ENCODE measurements at regions not wholly inside any gene's neighbourhood (a gene's known extent, or its start where the extent isn't known, plus 50 kb on each side); places are given as distances from the start of the nearest gene placed in this dataset.

- no peak overlapping the region for H3K27ac Mint-ChIP-seq
- no peak overlapping the region for H3K4me3 Mint-ChIP-seq
- intact Hi-C loops (cut with micrococcal nuclease), result no loop called here
- peaks cover 23% of the 10 kb centered on the region for H3K4me1 Mint-ChIP-seq (ENCODE audit: low read depth)
- no peak for DNase-seq (ENCODE audit: low spot score)
- no peaks in the 10 kb centered on the region for H3K9me3 Mint-ChIP-seq
- no peaks in the 10 kb centered on the region for H3K36me3 Mint-ChIP-seq (ENCODE audit: low read depth)
- H3K27me3 Mint-ChIP-seq (ENCODE audit: insufficient read depth), result peaks cover 4% of the 10 kb centered on the region
Observed at GRCh38 chr13:40163066-40164000, 503.1 kb downstream of the FOXO1 start.

GRCh38 chr13:40164133-40164532, 502.3 kb downstream of the FOXO1 start:
- no peak for DNase-seq (ENCODE audit: low spot score)
- peaks cover 19% of the 10 kb centered on the region for H3K4me1 Mint-ChIP-seq (ENCODE audit: low read depth)
- peaks cover 2% of the 10 kb centered on the region for H3K27me3 Mint-ChIP-seq (ENCODE audit: insufficient read depth)
- intact Hi-C loops (cut with micrococcal nuclease), result no loop called here
- no peaks in the 10 kb centered on the region for H3K36me3 Mint-ChIP-seq (ENCODE audit: low read depth)
- H3K4me3 Mint-ChIP-seq, result no peak overlapping the region
- H3K9me3 Mint-ChIP-seq, result no peaks in the 10 kb centered on the region
- no peak overlapping the region for H3K27ac Mint-ChIP-seq

GRCh38 chr13:40165316-40165932, 501.0 kb downstream of the FOXO1 start:
- intact Hi-C loops (cut with micrococcal nuclease), result no loop called here

GRCh38 chr13:40167327-40167726, 499.1 kb downstream of the FOXO1 start:
- H3K27ac Mint-ChIP-seq, result no peak overlapping the region
- peaks cover 3% of the 10 kb centered on the region for H3K9me3 Mint-ChIP-seq
- peaks cover 2% of the 10 kb centered on the region for H3K27me3 Mint-ChIP-seq (ENCODE audit: insufficient read depth)
- H3K36me3 Mint-ChIP-seq (ENCODE audit: low read depth), result no peaks in the 10 kb centered on the region
- no peak for DNase-seq (ENCODE audit: low spot score)
- intact Hi-C loops (cut with micrococcal nuclease), result no loop called here
- H3K4me1 Mint-ChIP-seq (ENCODE audit: low read depth), result peaks cover 29% of the 10 kb centered on the region
- H3K4me3 Mint-ChIP-seq, result no peak overlapping the region

More at GRCh38 chr13:40165316-40165932, 501.0 kb downstream of the FOXO1 start:
- Mint-ChIP-seq H3K36me3 (ENCODE audit: low read depth) (no peaks in the 10 kb centered on the region), H3K27me3 (ENCODE audit: insufficient read depth) (peaks cover 2% of the 10 kb centered on the region), H3K9me3 (peaks cover 3% of the 10 kb centered on the region), H3K4me3 (no peak overlapping the region), H3K27ac (no peak overlapping the region), H3K4me1 (ENCODE audit: low read depth) (peaks cover 21% of the 10 kb centered on the region)
- no peak for DNase-seq (ENCODE audit: low spot score)

- H3K9me3 Mint-ChIP-seq, result peaks cover 3% of the 10 kb centered on the region
- no peak overlapping the region for H3K4me3 Mint-ChIP-seq
- peaks cover 29% of the 10 kb centered on the region for H3K4me1 Mint-ChIP-seq (ENCODE audit: low read depth)
- DNase-seq (ENCODE audit: low spot score), result no peak
- H3K27ac Mint-ChIP-seq, result no peak overlapping the region
- intact Hi-C loops (cut with micrococcal nuclease), result no loop called here
- no peaks in the 10 kb centered on the region for H3K36me3 Mint-ChIP-seq (ENCODE audit: low read depth)
- peaks cover 2% of the 10 kb centered on the region for H3K27me3 Mint-ChIP-seq (ENCODE audit: insufficient read depth)
Observed at GRCh38 chr13:40168425-40169166, 497.8 kb downstream of the FOXO1 start.

- Mint-ChIP-seq H3K9me3 (peaks cover 3% of the 10 kb centered on the region), H3K4me3 (no peak overlapping the region), H3K4me1 (ENCODE audit: low read depth) (peaks cover 29% of the 10 kb centered on the region), H3K36me3 (ENCODE audit: low read depth) (no peaks in the 10 kb centered on the region), H3K27me3 (ENCODE audit: insufficient read depth) (peaks cover 2% of the 10 kb centered on the region), H3K27ac (no peak overlapping the region)
- intact Hi-C loops (cut with micrococcal nuclease), result no loop called here
- no peak for DNase-seq (ENCODE audit: low spot score)
Observed at GRCh38 chr13:40169476-40169875, 497.0 kb downstream of the FOXO1 start.

GRCh38 chr13:40170091-40170490, 496.4 kb downstream of the FOXO1 start:
- Mint-ChIP-seq H3K4me3 (no peak overlapping the region), H3K9me3 (peaks cover 3% of the 10 kb centered on the region), H3K27me3 (ENCODE audit: insufficient read depth) (peaks cover 5% of the 10 kb centered on the region), H3K36me3 (ENCODE audit: low read depth) (no peaks in the 10 kb centered on the region), H3K4me1 (ENCODE audit: low read depth) (peaks cover 33% of the 10 kb centered on the region), H3K27ac (no peak overlapping the region)
- intact Hi-C loops (cut with micrococcal nuclease), result loop anchor here (2.0 kb wide), 3 partner anchors 13 to 67 kb away; no protein-coding TSS in a partner anchor
- DNase-seq (ENCODE audit: low spot score), result no peak

GRCh38 chr13:40170982-40171381, 495.5 kb downstream of the FOXO1 start:
- Mint-ChIP-seq H3K27me3 (ENCODE audit: insufficient read depth) (peaks cover 2% of the 10 kb centered on the region), H3K36me3 (ENCODE audit: low read depth) (peaks cover under 1% of the 10 kb centered on the region), H3K4me3 (no peak overlapping the region), H3K4me1 (ENCODE audit: low read depth) (peaks cover 31% of the 10 kb centered on the region), H3K9me3 (peaks cover 3% of the 10 kb centered on the region), H3K27ac (no peak overlapping the region)
- DNase-seq (ENCODE audit: low spot score), result no peak
- intact Hi-C loops (cut with micrococcal nuclease), result loop anchor here (2.0 kb wide), 3 partner anchors 14 to 68 kb away; no protein-coding TSS in a partner anchor

- intact Hi-C loops (cut with micrococcal nuclease), result loop anchor here (2.0 kb wide), 3 partner anchors 15 to 69 kb away; no protein-coding TSS in a partner anchor
- Mint-ChIP-seq H3K4me1 (ENCODE audit: low read depth) (peaks cover 29% of the 10 kb centered on the region), H3K27ac (no peak overlapping the region), H3K9me3 (peaks cover 3% of the 10 kb centered on the region), H3K27me3 (ENCODE audit: insufficient read depth) (peaks cover 2% of the 10 kb centered on the region), H3K4me3 (no peak overlapping the region), H3K36me3 (ENCODE audit: low read depth) (peaks cover 2% of the 10 kb centered on the region)
- no peak for DNase-seq (ENCODE audit: low spot score)
Observed at GRCh38 chr13:40171566-40171965, 494.9 kb downstream of the FOXO1 start.

GRCh38 chr13:40172149-40172591, 494.3 kb downstream of the FOXO1 start:
- Mint-ChIP-seq H3K4me1 (ENCODE audit: low read depth) (peaks cover 28% of the 10 kb centered on the region), H3K27ac (no peak overlapping the region), H3K9me3 (peaks cover 3% of the 10 kb centered on the region), H3K4me3 (no peak overlapping the region), H3K36me3 (ENCODE audit: low read depth) (peaks cover 2% of the 10 kb centered on the region), H3K27me3 (ENCODE audit: insufficient read depth) (peaks cover 2% of the 10 kb centered on the region)
- intact Hi-C loops (cut with micrococcal nuclease), result no loop called here
- no peak for DNase-seq (ENCODE audit: low spot score)

GRCh38 chr13:40172878-40173277, 493.6 kb downstream of the FOXO1 start:
- Mint-ChIP-seq H3K27me3 (ENCODE audit: insufficient read depth) (peaks cover 2% of the 10 kb centered on the region), H3K9me3 (peaks cover 3% of the 10 kb centered on the region), H3K4me1 (ENCODE audit: low read depth) (peaks cover 33% of the 10 kb centered on the region), H3K27ac (no peak overlapping the region), H3K36me3 (ENCODE audit: low read depth) (peaks cover 2% of the 10 kb centered on the region), H3K4me3 (no peak overlapping the region)
- intact Hi-C loops (cut with micrococcal nuclease), result no loop called here
- no peak for DNase-seq (ENCODE audit: low spot score)

GRCh38 chr13:40175639-40176038, 490.8 kb downstream of the FOXO1 start:
- no peak for DNase-seq (ENCODE audit: low spot score)
- H3K9me3 Mint-ChIP-seq, result no peaks in the 10 kb centered on the region
- peaks cover 52% of the 10 kb centered on the region for H3K4me1 Mint-ChIP-seq (ENCODE audit: low read depth)
- peaks cover 4% of the 10 kb centered on the region for H3K36me3 Mint-ChIP-seq (ENCODE audit: low read depth)
- intact Hi-C loops (cut with micrococcal nuclease), result no loop called here
- no peak overlapping the region for H3K4me3 Mint-ChIP-seq
- peaks cover 2% of the 10 kb centered on the region for H3K27me3 Mint-ChIP-seq (ENCODE audit: insufficient read depth)
- H3K27ac Mint-ChIP-seq, result no peak overlapping the region
